Loucy (cell line): ENCODE measurements at regions not wholly inside any gene's neighbourhood (a gene's known extent, or its start where the extent isn't known, plus 50 kb on each side); places are given as distances from the start of the nearest gene placed in this dataset.

Source experiments
- CTCF ChIP-seq: fragments of 200-600 bp; sonication (generic); conservative IDR thresholded peaks from 2 replicates; pipeline ENCODE4 v1.5.1; 2014; ENCODE audit warnings: mild to moderate bottlenecking, antibody characterized with exemption, low read length
- EZH2phosphoT487 ChIP-seq: fragments of 200-600 bp; IDR thresholded peaks from 2 replicates; pipeline ENCODE4 v1.6.1; 2018; ENCODE audit warnings: antibody characterized with exemption, mild to moderate bottlenecking, moderate library complexity, borderline replicate concordance

DNA sequence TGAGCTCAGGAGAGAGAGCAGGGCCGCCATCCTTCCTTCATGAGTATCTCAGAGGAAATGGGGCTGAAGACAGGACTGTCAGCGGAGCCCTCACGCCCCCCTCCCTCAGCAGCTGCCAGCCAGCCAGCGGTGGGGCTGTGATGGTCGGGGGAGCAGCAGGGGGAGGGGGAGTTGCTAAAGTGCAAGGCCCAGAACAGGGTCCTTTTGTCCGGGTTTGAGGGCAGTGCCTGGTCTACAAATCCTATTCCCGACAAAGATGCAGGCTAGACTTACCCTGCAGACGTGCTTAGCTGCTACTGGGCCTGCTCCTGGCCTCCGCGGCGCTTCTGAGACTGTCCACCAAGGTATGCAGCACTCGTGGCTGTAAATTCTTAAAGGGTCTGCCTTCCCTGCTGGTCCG lies 593.4 kb upstream of the CDH4 start:
- TF ChIP-seq EZH2phosphoT487 (no peak), CTCF (no peak)
